CD14-positive monocyte (primary cell): ENCODE measurements at regions not wholly inside any gene's neighbourhood (a gene's known extent, or its start where the extent isn't known, plus 50 kb on each side); places are given as distances from the start of the nearest gene placed in this dataset.

Experiments used
- DNase-seq, 3 donors: peaks; one replicate each; pipeline ENCODE4 v3.0.0-alpha.2; 2011 to 2022
- H2AFZ ChIP-seq: 2 replicates; pipeline ENCODE4 v1.6.0; 2012; ENCODE audit warnings: mild to moderate bottlenecking, low read depth, low read length, inconsistent platforms; ENCODE audit not compliant: insufficient read depth, poor library complexity, severe bottlenecking
- H3K27ac ChIP-seq, 2 donors: 1 replicate in 1 of 2; 2 replicates in 1 of 2; pipeline ENCODE4 v1.5.1; 2012 to 2013; ENCODE audit warnings: low read length in 2 of 2, control low read depth in 1 of 2, inconsistent platforms in 1 of 2, low read depth in 1 of 2, mild to moderate bottlenecking in 1 of 2
- H3K27me3 ChIP-seq, 2 donors: one replicate each; pipeline versions ENCODE4 v1.6.0 to v1.6.1; 2011 to 2013; ENCODE audit warnings: low read length in 2 of 2; ENCODE audit not compliant: control insufficient read depth in 2 of 2, insufficient read depth in 2 of 2
- H3K36me3 ChIP-seq, 2 donors: replicated peaks in 1 of 2; 1 replicate in 1 of 2; 2 replicates in 1 of 2; pipeline versions ENCODE4 v1.5.1 to v1.6.1; 2012 to 2013; ENCODE audit warnings: low read length in 2 of 2, control low read depth in 1 of 2, inconsistent platforms in 1 of 2, mild to moderate bottlenecking in 1 of 2; ENCODE audit not compliant: insufficient read depth in 2 of 2, control insufficient read depth in 1 of 2
- H3K4me1 ChIP-seq, 2 donors: 1 replicate in 1 of 2; 2 replicates in 1 of 2; pipeline versions ENCODE4 v1.5.1 to v1.6.1; 2012 to 2013; ENCODE audit warnings: low read length in 2 of 2, control low read depth in 1 of 2, inconsistent platforms in 1 of 2, mild to moderate bottlenecking in 1 of 2, moderate library complexity in 1 of 2; ENCODE audit not compliant: insufficient read depth in 2 of 2, control insufficient read depth in 1 of 2
- H3K4me2 ChIP-seq: replicated peaks from 2 replicates; pipeline ENCODE3; 2012; ENCODE audit warnings: low read length, moderate library complexity, mild to moderate bottlenecking; ENCODE audit not compliant: poor library complexity, severe bottlenecking; ENCODE audit errors: extremely low read depth
- H3K4me3 ChIP-seq, 3 experiments: fragments of 200-600 bp in 1 of 3; sonication (generic) in 1 of 3; replicated peaks in 1 of 3; 1 replicate in 2 of 3; 2 replicates in 1 of 3; pipeline ENCODE4 v1.5.1; 2011 to 2013; ENCODE audit warnings: low read length in 3 of 3, mild to moderate bottlenecking in 3 of 3, control low read depth in 2 of 3, low read depth in 2 of 3, inconsistent platforms in 1 of 3, moderate library complexity in 1 of 3
- H3K79me2 ChIP-seq: 2 replicates; pipeline ENCODE4 v1.6.0; 2012; ENCODE audit warnings: mild to moderate bottlenecking, control low read depth, inconsistent platforms, low read length, moderate library complexity; ENCODE audit not compliant: insufficient read depth
- H3K9ac ChIP-seq: 2 replicates; pipeline ENCODE4 v1.6.0; 2017; ENCODE audit warnings: low read length, mild to moderate bottlenecking; ENCODE audit not compliant: insufficient read depth, poor library complexity, severe bottlenecking
- H3K9me3 ChIP-seq, 2 donors: replicated peaks in 1 of 2; 1 replicate in 1 of 2; 2 replicates in 1 of 2; pipeline versions ENCODE4 v1.5.1 to v1.6.1; 2012 to 2013; ENCODE audit warnings: low read length in 2 of 2, control low read depth in 1 of 2; ENCODE audit not compliant: control insufficient read depth in 1 of 2, insufficient read depth in 1 of 2
- H4K20me1 ChIP-seq: 2 replicates; pipeline ENCODE4 v1.6.0; 2012; ENCODE audit warnings: mild to moderate bottlenecking, low read length, control low read depth, moderate library complexity; ENCODE audit not compliant: insufficient read depth
- H3K27ac Mint-ChIP-seq, 7 donors: one replicate each; pipeline ENCODE4 v1.8.0; 2020; ENCODE audit warnings: mild to moderate bottlenecking in 7 of 7, mixed read lengths in 7 of 7, moderate library complexity in 6 of 7, inconsistent platforms in 2 of 7
- H3K27me3 Mint-ChIP-seq, 3 donors: one replicate each; pipeline ENCODE4 v1.8.0; 2021 to 2022; ENCODE audit warnings: low read depth in 3 of 3, mild to moderate bottlenecking in 3 of 3, mixed read lengths in 3 of 3, moderate library complexity in 3 of 3, inconsistent platforms in 1 of 3
- H3K36me3 Mint-ChIP-seq, 2 donors: one replicate each; pipeline ENCODE4 v1.8.0; 2020; ENCODE audit warnings: mixed read lengths in 2 of 2, inconsistent platforms in 1 of 2, mild to moderate bottlenecking in 1 of 2
- H3K4me1 Mint-ChIP-seq: one replicate; pipeline ENCODE4 v1.8.0; 2020; ENCODE audit warnings: mild to moderate bottlenecking, mixed read lengths
- H3K4me3 Mint-ChIP-seq, 2 donors: one replicate each; pipeline ENCODE4 v1.8.0; 2020; ENCODE audit warnings: mild to moderate bottlenecking in 2 of 2, mixed read lengths in 2 of 2, moderate library complexity in 1 of 2
- H3K9me3 Mint-ChIP-seq, 7 donors: one replicate each; pipeline ENCODE4 v1.8.0; 2020 to 2022; ENCODE audit warnings: mixed read lengths in 7 of 7, mild to moderate bottlenecking in 6 of 7, moderate library complexity in 6 of 7, inconsistent platforms in 2 of 7
- WGBS: methylation state at CpG from one replicate; pipeline ENCODE4 v1.1.5; 2013; ENCODE audit warnings: missing lambda C conversion rate; ENCODE audit not compliant: insufficient coverage; 5-methylcytosine and 5-hydroxymethylcytosine counted together
- intact Hi-C, 2 donors: fragments of 100-400 bp; cut with micrococcal nuclease; formaldehyde crosslinking; loops; one replicate each; pipeline versions ENCODE4 v1.15.0 to v1.15.1; 2023
- TF ChIP-seq, protein P1 (sequence below): fragments of 200-600 bp; IDR thresholded peaks from one replicate; pipeline ENCODE4 v1.8.0; 2022; ENCODE audit warnings: antibody characterized with exemption, mild to moderate bottlenecking

- Mint-ChIP-seq H3K27ac (no peak overlapping the region), H3K4me1 (no peaks in the 10 kb centered on the region), H3K4me3 (no peak overlapping the region), H3K27me3 (peaks cover 1 to 2% (median 2%) of the 10 kb centered on the region in 3 donors), H3K9me3 (peaks cover 0 to 4% (median 1%) of the 10 kb centered on the region in 7 donors), H3K36me3 (no peaks in the 10 kb centered on the region)
- H3K79me2 ChIP-seq: no peaks in the 10 kb centered on the region
- H3K9me3 ChIP-seq: no peaks in the 10 kb centered on the region
- no peak overlapping the region for H3K4me3 ChIP-seq
- H4K20me1 ChIP-seq: no peaks in the 10 kb centered on the region
- 50% methylated on average over 2 of the region's 3 CpGs for WGBS
- intact Hi-C loops: no loop called here
- H3K27ac ChIP-seq: no peak overlapping the region
- TF ChIP-seq, protein P1, sequence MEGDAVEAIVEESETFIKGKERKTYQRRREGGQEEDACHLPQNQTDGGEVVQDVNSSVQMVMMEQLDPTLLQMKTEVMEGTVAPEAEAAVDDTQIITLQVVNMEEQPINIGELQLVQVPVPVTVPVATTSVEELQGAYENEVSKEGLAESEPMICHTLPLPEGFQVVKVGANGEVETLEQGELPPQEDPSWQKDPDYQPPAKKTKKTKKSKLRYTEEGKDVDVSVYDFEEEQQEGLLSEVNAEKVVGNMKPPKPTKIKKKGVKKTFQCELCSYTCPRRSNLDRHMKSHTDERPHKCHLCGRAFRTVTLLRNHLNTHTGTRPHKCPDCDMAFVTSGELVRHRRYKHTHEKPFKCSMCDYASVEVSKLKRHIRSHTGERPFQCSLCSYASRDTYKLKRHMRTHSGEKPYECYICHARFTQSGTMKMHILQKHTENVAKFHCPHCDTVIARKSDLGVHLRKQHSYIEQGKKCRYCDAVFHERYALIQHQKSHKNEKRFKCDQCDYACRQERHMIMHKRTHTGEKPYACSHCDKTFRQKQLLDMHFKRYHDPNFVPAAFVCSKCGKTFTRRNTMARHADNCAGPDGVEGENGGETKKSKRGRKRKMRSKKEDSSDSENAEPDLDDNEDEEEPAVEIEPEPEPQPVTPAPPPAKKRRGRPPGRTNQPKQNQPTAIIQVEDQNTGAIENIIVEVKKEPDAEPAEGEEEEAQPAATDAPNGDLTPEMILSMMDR: no peak
- H3K4me1 ChIP-seq: no peaks in the 10 kb centered on the region
- no peaks in the 10 kb centered on the region for H3K36me3 ChIP-seq
- no peaks in the 10 kb centered on the region for H3K27me3 ChIP-seq
- H2AFZ ChIP-seq: no peak overlapping the region
- no peak overlapping the region for H3K4me2 ChIP-seq
- DNase-seq: no peak
- no peak overlapping the region for H3K9ac ChIP-seq
Observed at GRCh38 chr7:159209429-159209828, 64.8 kb upstream of the VIPR2 start.

DNA sequence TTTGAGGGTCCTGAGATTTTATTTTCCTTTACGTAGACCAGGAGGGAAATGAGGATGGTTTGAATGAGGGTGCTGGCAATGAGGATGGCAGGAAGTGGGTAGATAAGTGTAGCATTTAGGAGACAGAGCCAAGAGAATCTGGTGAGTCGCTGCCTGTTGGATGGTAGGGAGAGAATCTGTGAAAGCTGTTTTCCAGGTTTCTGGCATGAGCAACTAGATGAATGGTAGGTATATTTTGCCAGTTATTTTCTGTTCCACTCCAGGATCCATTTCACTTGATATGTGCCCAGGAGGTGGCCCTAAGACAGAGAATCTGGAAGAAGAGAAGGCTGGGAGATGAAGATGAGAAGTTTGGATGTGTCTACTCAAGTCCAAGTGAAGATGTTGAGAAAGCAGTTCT is 63.3 kb upstream of the VIPR2 start:
- WGBS: 85% methylated on average over 1 of the region's 2 CpGs
- no peak overlapping the region for H3K9ac ChIP-seq
- H4K20me1 ChIP-seq: no peaks in the 10 kb centered on the region
- Mint-ChIP-seq H3K27ac (no peak overlapping the region), H3K9me3 (peaks cover 0 to 9% (median 0%) of the 10 kb centered on the region in 7 donors), H3K27me3 (peaks cover 1 to 2% (median 2%) of the 10 kb centered on the region in 3 donors), H3K4me3 (no peak overlapping the region), H3K36me3 (no peaks in the 10 kb centered on the region), H3K4me1 (no peaks in the 10 kb centered on the region)
- H3K79me2 ChIP-seq: no peaks in the 10 kb centered on the region
- no peaks in the 10 kb centered on the region for H3K36me3 ChIP-seq
- intact Hi-C loops: no loop called here
- peaks cover 0 to 5% of the 10 kb centered on the region in 2 donors for H3K9me3 ChIP-seq
- no peak overlapping the region for H3K27ac ChIP-seq
- TF ChIP-seq, protein P1: no peak
- no peak for DNase-seq
- no peak overlapping the region for H3K4me2 ChIP-seq
- H3K4me1 ChIP-seq: no peaks in the 10 kb centered on the region
- no peak overlapping the region for H2AFZ ChIP-seq
- H3K27me3 ChIP-seq: no peaks in the 10 kb centered on the region
- H3K4me3 ChIP-seq: no peak overlapping the region
